KOPT-K1 (cell line): ENCODE measurements at regions not wholly inside any gene's neighbourhood (a gene's known extent, or its start where the extent isn't known, plus 50 kb on each side); places are given as distances from the start of the nearest gene placed in this dataset.

ENCODE experiments used
- H3K27ac ChIP-seq: fragments of 200-600 bp; sonication (generic); 2 replicates; pipeline ENCODE4 v1.5.1; 2016; ENCODE audit warnings: antibody characterized with exemption, mild to moderate bottlenecking, low read depth, low read length; ENCODE audit not compliant: poor library complexity, severe bottlenecking
- H3K36me3 ChIP-seq: fragments of 200-600 bp; sonication (generic); 2 replicates; pipeline ENCODE4 v1.5.1; 2017; ENCODE audit warnings: antibody characterized with exemption, mild to moderate bottlenecking, low read length, moderate library complexity; ENCODE audit not compliant: insufficient read depth
- H3K9me3 ChIP-seq: fragments of 200-600 bp; sonication (generic); 2 replicates; pipeline ENCODE4 v1.5.1; 2017; ENCODE audit warnings: antibody characterized with exemption, low read length, mild to moderate bottlenecking; ENCODE audit not compliant: insufficient read depth, poor library complexity, severe bottlenecking

DNA sequence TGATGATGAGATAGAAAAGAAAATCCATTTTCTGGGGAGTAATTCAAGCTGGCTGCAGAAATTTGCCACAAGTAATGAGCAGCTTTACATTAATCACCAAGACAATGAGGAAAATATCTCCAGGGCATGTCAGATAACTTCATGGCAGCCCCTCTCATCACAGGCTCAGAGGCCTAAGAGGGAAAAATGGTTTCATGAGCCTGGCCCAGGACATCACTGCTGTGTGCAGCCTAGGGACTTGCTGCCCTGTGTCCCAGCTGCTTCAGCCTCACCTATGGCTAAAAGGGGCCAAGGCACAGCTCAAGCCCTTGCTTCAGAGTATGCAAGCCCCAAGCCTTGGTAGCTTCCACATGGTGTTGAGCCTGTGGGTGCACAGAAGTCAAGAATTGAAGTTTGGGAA is 161.7 kb downstream of the OPA1 start:
- Histone ChIP-seq H3K9me3 (peaks cover 23% of the 10 kb centered on the region), H3K36me3 (no peaks in the 10 kb centered on the region), H3K27ac (no peak overlapping the region)

DNA sequence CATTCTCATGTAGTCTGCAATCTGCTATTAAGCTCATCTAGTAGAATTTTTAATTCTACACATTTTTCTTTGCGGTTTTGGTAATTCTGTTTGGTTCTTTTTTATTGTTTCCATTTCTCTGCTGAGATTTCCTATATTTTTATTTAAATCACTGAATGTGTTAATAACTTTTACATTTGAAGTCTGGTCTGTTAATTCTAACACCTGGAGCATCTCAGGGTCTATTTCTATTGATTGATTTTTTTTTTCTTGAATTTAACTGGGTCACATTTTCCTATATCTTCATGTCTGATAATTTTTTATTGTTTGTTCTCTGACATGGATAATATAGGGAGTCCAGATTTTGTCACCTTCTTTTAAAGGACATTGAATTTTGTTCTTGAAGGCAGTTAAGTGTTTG is 163.5 kb downstream of the OPA1 start:
- Histone ChIP-seq H3K27ac (no peak overlapping the region), H3K36me3 (no peaks in the 10 kb centered on the region), H3K9me3 (peaks cover 23% of the 10 kb centered on the region)

DNA sequence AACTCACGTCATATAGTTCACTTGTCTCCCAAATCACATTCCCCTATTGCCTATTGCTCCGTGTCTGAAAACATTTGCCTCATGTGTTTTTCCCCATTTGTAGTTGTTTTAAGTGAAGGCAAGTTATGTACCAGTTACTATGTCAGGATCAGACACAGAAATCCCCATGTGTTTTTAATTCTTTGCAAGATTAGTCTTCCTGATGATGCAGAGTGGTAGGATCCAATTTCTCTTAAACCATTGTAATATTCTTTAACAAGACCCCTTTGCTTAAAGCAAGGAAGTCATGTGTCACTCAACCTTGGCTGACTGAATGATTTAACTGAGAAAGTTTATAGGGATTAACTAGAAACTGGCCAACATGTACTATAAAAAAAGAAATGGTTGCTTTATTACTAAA is 164.4 kb downstream of the OPA1 start:
- no peaks in the 10 kb centered on the region for H3K36me3 ChIP-seq
- peaks cover 23% of the 10 kb centered on the region for H3K9me3 ChIP-seq
- no peak overlapping the region for H3K27ac ChIP-seq

DNA sequence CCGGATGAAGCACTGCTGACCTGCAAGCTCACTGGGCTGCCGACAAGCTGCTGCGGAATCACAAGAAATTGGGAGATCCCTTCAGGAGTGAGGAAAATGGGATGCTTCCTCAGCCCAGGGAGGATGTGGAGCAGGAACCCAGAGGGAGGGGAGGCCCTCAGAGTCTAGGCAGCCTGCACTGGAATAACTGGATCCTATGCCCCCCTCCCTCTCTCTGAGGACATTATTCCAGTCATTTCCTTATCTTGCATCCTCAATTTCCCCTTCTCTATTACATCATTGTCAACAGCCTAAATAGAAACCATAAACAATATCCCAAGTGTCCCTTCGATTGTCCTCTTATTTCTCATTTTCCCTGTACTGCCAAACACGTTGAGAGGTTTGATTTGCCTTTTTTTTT is 169.0 kb downstream of the OPA1 start:
- Histone ChIP-seq H3K9me3 (peaks cover 9% of the 10 kb centered on the region), H3K36me3 (no peaks in the 10 kb centered on the region), H3K27ac (no peak overlapping the region)

DNA sequence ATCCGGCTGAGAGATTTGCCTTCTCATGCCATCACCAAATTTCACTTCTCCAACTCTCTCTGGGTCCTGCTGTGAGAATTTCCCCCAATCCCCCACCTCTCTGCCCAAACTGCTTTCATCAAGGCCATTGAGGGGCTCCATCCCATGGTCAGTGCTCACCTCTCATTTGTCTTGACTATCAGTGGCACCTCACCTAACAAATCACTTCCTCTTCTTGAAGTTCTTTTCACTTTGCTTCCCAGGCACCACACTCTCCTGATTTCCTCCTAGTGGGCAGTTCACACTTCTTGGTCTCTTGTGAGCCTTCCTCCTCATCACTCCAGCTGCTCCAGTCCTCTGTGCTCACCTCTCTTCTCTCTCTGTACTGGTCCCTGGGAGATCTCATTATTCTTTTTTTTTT is 169.6 kb downstream of the OPA1 start:
- Histone ChIP-seq H3K9me3 (peaks cover 2% of the 10 kb centered on the region), H3K36me3 (no peaks in the 10 kb centered on the region)

DNA sequence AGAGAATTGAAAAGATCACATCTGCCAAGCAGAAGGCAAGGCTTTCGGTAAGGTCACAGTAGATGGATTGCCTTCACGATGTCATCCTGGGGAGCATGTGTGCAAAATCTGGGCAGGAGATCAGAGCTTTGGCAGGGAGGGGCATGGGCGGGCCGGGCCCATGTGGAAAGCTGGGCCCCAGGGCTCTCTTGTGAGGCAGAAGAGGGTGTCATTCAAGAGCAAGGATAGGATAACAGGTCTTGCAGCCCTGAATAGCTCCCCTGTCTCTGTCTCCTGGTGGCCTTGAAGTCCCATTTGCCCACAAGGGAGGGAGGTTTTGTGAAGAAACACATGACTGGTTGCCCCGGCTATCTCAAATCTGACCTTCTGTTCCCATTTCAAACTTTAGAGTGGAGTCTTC is 172.0 kb downstream of the OPA1 start:
- no peaks in the 10 kb centered on the region for H3K9me3 ChIP-seq
- no peak overlapping the region for H3K27ac ChIP-seq
- no peaks in the 10 kb centered on the region for H3K36me3 ChIP-seq

More for the DNA sequence above, 169.6 kb downstream of the OPA1 start:
- no peak overlapping the region for H3K27ac ChIP-seq

DNA sequence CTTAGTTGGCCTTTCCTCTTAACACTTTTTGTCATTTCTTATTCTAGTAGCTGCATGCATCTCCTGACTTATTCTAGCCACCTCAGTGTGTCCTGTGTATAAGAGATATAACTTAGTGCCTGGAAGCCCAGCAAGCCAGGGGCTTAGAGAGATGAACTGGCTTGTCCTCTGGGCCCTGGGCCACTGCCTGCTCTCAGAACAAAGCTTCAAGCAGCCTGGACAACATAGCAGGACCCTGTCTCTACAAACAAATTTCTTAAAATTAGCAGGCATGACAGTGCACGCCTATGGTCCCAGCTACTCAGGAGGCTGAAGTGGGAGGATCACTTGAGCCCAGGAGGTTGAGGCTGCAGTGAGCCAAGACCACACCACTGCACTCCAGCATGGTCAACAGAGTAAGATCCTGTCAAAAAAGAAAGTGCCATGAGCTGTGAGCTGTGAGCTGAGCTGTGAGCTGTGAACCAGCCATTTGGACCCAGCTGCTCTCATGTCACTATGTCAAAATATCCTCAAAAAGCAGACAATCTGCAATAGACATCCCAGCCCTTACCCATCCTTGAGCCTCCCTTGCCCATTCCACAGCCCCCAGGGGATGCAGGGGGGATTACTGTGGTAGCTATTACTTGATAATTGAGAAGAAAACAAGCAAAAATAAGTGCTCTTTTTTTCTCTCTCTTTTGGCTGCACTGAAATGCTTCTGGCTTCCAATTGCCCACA is 174.5 kb downstream of the OPA1 start:
- Histone ChIP-seq H3K27ac (no peak overlapping the region), H3K36me3 (no peaks in the 10 kb centered on the region), H3K9me3 (no peaks in the 10 kb centered on the region)

GRCh38 chr3:193768070-193768394 is 175.0 kb downstream of the OPA1 start:
- no peaks in the 10 kb centered on the region for H3K9me3 ChIP-seq
- H3K36me3 ChIP-seq: no peaks in the 10 kb centered on the region
- no peak overlapping the region for H3K27ac ChIP-seq

GRCh38 chr3:193769437-193769836 is 176.4 kb downstream of the OPA1 start:
- no peak overlapping the region for H3K27ac ChIP-seq
- no peaks in the 10 kb centered on the region for H3K36me3 ChIP-seq
- H3K9me3 ChIP-seq: no peaks in the 10 kb centered on the region

- Histone ChIP-seq H3K27ac (no peak overlapping the region), H3K9me3 (no peaks in the 10 kb centered on the region), H3K36me3 (no peaks in the 10 kb centered on the region)
Observed at GRCh38 chr3:193771011-193771652, 178.1 kb downstream of the OPA1 start.

DNA sequence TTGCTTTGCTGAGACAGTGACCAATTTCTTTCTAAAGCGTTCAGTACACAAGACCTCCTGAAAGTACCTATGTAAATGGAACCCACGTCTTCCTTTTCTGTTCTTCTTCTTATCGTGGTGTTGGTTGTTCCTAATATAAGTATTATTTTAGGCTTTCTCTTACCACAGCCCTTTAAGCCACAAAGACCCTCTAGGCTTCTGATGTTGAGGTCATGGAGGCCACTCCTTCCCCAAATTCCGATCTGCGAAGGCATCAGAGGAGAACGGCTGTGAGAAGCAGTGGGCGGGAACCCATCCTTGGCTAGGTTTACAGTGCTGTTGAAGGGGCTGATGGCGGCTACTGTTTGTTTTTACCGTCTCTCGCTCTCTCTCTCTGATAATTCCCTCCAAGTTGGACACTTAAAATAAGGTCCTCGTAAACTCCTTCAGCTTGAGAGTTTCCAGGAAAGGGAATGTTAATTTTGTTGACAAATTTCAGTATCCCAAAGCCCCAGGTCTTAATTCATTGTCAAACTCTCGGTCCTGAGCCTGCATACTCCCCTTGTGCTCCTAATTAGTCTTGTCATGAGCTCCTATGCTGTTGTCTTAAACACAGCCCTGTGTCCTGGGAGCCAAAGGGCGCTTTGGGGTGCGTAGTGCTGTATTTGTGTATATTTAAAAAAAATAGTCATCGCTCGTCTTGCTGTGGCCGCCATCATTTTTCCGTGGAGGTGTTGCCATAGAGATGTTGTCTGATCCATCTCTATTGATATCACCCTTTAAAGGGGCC is 178.8 kb downstream of the OPA1 start:
- H3K27ac ChIP-seq: no peak overlapping the region
- H3K36me3 ChIP-seq: no peaks in the 10 kb centered on the region
- H3K9me3 ChIP-seq: no peaks in the 10 kb centered on the region

DNA sequence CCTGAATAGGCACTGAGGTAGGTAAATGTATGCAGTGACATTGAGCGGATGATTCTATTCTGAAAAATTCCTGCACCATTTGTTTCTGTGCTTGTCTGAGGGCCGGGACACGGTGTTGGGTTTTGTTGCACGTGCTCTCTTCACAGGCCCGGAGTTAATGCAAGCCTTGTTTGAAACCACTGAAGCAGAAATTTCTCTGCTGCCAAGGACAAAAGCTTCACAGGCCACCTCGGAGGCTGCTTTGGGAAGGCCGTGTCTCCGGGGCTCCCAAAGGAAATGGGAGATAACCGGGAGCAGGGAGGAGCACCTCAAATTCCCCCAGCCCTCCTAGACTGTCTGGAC is 179.4 kb downstream of the OPA1 start:
- Histone ChIP-seq H3K36me3 (no peaks in the 10 kb centered on the region), H3K9me3 (no peaks in the 10 kb centered on the region), H3K27ac (no peak overlapping the region)

GRCh38 chr3:193773266-193774220 is 180.5 kb downstream of the OPA1 start:
- Histone ChIP-seq H3K9me3 (no peaks in the 10 kb centered on the region), H3K36me3 (no peaks in the 10 kb centered on the region), H3K27ac (no peak overlapping the region)

DNA sequence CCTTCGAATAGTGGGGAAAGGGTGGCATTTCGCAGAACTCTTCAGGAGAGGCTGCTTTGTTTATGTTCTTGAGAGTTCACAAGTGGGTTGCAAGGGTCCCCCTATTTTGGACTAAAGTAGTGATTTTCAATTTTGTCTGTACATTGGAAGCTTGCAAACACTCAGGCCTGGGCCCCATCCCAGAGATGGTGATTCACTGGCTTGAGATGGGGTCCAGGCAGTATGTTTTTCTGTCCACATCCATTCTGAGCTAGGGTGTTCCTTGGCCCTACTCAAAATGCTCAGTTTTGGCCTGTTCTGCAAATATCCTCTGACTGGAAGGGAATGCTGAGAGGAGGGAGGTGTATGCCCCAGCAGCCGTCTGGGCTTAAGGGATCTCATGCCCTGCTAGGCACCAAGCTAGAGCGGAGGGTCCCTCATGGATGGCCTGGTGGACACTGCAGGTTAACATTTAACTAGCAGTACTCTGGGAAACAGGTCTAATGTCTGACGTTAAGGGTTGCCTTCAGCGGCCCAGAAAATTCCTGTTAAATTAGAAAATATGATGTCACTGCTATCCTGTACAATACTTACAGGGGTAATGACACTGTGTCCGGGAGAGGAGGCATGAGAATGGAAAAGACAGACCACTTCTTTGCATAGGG is 181.4 kb downstream of the OPA1 start:
- Histone ChIP-seq H3K27ac (no peak overlapping the region), H3K36me3 (no peaks in the 10 kb centered on the region), H3K9me3 (no peaks in the 10 kb centered on the region)
